DMS53 (cell line): ENCODE measurements at regions not wholly inside any gene's neighbourhood (a gene's known extent, or its start where the extent isn't known, plus 50 kb on each side); places are given as distances from the start of the nearest gene placed in this dataset.
"Not testable (repeated sequence)": the region's sequence is repeated elsewhere in the genome, so short reads cannot be mapped to it uniquely, and the experiment has no call there.

Experiments
- DNase-seq: peaks from one replicate; lab custom pipeline; 2025; lab: John Stamatoyannopoulos, UW

- not testable (repeated sequence) for DNase-seq
Observed at GRCh38 chr17:71648342-71648741, 472.5 kb upstream of the SOX9 start.

DNA sequence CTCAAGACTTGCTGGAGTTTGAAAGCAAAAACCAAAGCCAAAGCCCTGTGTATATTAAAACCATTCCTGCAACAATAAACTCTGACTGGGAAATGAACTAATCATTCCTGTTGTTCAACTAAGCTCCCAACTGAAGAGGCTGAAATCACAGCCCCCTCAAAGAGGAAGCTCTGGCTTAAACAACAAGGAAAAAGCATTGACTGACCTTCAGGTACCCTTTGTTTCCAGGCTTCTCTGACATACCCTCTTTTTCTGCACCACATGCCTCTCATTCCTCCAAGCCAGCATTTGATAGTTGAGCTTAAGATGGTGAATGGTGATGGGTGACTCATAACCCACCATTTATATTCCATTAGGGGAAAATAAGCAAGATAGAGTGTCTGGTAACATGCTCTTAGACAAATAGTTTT, 470.9 kb upstream of the SOX9 start:
- DNase-seq = no peak

GRCh38 chr17:71655542-71655941, 465.3 kb upstream of the SOX9 start:
- DNase-seq = no peak

GRCh38 chr17:71656964-71657858, 463.6 kb upstream of the SOX9 start:
- no peak for DNase-seq

- no peak for DNase-seq
Observed at GRCh38 chr17:71658996-71659395, 461.8 kb upstream of the SOX9 start.

GRCh38 chr17:71664861-71665260, 456.0 kb upstream of the SOX9 start:
- DNase-seq = no peak

DNA sequence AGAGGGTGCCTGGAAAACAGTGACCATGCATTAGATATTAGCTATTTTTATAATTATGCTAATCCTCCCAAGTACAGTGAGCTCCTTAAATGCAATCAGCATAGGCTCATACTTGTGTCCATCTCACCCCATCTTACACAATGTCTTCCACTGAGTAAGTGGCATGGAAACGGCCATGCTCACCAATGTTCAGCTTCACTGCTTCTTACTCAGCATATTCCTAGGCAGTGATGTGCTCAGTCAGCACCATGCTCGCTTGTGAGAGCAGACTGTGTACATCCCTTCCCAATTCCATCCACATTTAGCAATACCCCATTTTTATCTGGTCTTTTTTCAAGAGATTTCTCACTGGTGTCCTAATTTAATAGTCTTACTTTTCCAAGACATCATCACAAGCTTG, 454.8 kb upstream of the SOX9 start:
- no peak for DNase-seq

GRCh38 chr17:71667661-71668060, 453.2 kb upstream of the SOX9 start:
- DNase-seq = no peak

- DNase-seq = no peak
Observed at GRCh38 chr17:71668807-71669206, 452.0 kb upstream of the SOX9 start.

DNA sequence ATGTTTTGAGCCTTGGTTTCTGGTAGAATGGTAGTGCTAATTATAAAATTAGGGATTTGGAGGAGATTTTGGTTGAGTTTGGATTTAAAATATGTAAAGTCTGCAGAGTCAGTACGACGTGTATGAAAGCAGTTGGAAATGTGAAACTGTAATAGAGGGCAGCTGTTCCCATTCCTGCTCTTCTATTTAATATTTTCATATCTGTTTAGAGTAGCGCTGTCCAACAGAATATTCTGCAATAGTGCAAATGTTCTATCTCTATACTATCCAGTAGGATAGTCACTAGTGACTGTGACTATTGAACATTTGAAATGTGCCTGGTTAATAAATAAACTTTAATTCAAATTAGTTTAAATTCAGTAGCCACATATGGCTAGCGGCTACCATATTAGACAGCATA, 443.4 kb upstream of the SOX9 start:
- no peak for DNase-seq

- no peak for DNase-seq
Observed at GRCh38 chr17:71679832-71680231, 441.0 kb upstream of the SOX9 start.

DNA sequence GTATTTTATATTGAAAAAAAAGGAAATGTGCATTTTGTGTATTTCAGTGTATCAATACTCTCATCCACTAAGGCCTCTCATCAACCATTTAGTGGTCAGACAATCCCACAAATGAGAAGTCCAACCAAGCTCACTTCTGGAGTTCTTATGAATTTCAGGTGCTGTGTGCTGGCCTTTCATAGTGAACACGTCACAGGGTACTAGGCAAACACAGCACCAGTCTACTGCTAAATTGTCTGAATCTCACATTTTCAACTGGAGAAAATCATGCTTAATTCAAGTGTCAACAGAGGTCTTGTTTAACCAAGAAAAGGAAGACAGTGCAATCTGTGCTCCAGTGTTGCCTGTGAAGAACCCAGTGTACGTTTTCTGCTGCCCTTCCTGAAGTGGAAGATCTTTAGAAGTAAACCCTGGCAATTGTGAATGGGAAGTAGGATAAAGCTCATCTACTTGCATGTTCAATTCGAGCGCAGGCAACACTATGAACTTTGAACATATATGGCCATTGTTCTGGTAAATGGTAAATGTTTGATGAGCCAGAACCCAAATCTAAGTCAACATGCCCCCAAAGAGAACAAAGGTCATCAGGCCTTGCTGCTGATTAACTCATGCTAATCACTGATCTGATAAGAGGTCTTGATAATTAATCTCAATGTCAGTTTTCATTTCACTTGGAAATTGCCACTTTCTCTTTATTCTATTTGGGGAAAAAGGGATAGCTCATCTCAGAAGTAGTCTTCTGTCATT, 439.2 kb upstream of the SOX9 start:
- no peak for DNase-seq

DNA sequence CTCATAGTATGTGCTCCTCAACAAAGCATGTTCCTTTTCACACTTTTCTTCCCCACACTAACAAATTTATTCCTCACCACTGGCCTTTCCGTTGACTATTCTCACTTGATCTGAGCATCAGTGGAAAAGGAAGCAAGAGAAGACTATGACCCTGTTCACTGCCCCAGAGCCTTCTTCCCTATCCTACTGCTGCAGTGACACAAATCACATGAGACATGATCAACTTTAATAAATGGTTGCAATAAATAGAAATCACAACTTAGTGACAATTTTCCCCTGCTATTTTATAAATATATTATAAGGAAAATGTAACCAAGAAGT, 438.7 kb upstream of the SOX9 start:
- no peak for DNase-seq

DNA sequence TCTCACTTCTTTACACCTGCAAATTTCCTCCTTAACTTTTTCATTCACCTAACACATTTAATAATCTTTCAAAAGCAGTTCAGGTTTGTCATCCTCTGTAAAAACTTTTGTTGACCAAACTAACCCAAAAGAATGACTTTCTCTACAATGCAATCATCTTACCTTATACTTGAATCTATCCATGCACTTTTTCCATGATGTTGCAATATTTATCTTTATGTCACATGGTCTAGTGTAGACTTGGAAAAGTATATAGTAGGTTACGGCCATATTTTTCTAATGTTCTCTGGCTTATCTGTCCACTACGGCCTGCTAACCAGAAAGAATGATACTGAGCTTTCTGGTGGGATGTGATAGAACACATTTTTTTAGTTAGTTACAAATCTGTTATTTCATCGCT, 431.0 kb upstream of the SOX9 start:
- DNase-seq = no peak

GRCh38 chr17:71699907-71700306, 420.9 kb upstream of the SOX9 start:
- no peak for DNase-seq

DNA sequence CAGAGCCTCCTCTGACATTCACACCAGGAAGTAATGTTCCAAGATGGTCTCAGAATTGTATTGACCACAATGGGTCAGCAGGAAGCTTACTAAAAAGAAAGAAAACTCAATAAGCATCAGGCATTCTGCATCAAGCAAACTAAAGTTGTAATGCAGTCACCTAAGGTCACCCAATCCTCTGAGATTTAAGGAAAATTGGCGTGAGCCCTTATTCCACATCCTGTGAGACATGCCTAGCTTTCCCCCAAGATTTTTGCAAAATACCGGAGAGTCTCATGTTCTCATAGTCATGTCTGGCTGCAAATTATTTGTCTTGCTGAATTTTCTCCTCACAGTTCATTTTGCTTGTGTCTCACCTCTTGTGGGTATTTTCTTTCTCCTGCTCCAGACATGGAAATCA, 417.1 kb upstream of the SOX9 start:
- DNase-seq = no peak

- DNase-seq = no peak
Observed at GRCh38 chr17:71709271-71709890, 411.4 kb upstream of the SOX9 start.

- no peak for DNase-seq
Observed at GRCh38 chr17:71709946-71710345, 410.9 kb upstream of the SOX9 start.

- DNase-seq = no peak
Observed at GRCh38 chr17:71710816-71711215, 410.0 kb upstream of the SOX9 start.

- no peak for DNase-seq
Observed at GRCh38 chr17:71713846-71714245, 407.0 kb upstream of the SOX9 start.

- DNase-seq = no peak
Observed at GRCh38 chr17:71724339-71724738, 396.5 kb upstream of the SOX9 start.

DNA sequence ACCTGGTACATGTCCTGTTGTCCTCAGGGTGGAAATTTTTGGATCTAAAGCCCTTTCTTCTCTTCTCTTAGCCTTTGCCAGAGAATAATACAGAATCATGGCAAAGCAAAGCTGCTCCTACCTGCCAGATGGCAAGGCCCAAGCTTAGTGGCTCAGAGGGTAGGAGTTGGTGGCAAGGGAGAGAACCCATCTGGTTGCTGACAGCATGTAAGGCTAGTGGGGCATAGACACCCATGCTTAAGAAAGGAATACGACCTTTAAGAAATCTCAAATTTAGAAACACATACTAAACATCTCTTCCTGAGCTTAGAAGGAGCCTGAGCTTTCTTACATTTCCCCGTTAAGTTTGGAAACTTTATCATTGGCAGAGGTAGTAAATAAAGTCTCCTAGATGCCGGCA, 395.0 kb upstream of the SOX9 start:
- no peak for DNase-seq

- no peak for DNase-seq
Observed at GRCh38 chr17:71726341-71726740, 394.5 kb upstream of the SOX9 start.
